HG02981 (cell line): ENCODE measurements at regions not wholly inside any gene's neighbourhood (a gene's known extent, or its start where the extent isn't known, plus 50 kb on each side); places are given as distances from the start of the nearest gene placed in this dataset.

Source experiments
- ATAC-seq: cut with Tn5 transposase; IDR thresholded peaks from one replicate; pipeline ENCODE4 v1.9.1; 2021; ENCODE audit warnings: mild to moderate bottlenecking, moderate library complexity; ENCODE audit not compliant: unreplicated experiment

GRCh38 chr14:31964490-31964889 lies 112.6 kb upstream of the ARHGAP5 start:
- ATAC-seq, result no peak

GRCh38 chr14:31965071-31965734 lies 111.9 kb upstream of the ARHGAP5 start:
- no peak for ATAC-seq

- no peak for ATAC-seq
These were observed 111.1 kb upstream of the ARHGAP5 start for GRCh38 chr14:31965735-31966598.

- ATAC-seq, result no peak
These were observed 110.0 kb upstream of the ARHGAP5 start for GRCh38 chr14:31966896-31967668.

GRCh38 chr14:31967669-31967975 lies 109.5 kb upstream of the ARHGAP5 start:
- no peak for ATAC-seq

- ATAC-seq, result peak; percentile 50
These were observed 108.8 kb upstream of the ARHGAP5 start for GRCh38 chr14:31968107-31968810.

GRCh38 chr14:31968956-31969698 lies 108.0 kb upstream of the ARHGAP5 start:
- ATAC-seq, result no peak

GRCh38 chr14:31969699-31970240 lies 107.3 kb upstream of the ARHGAP5 start:
- no peak for ATAC-seq

GRCh38 chr14:31970744-31971143 lies 106.4 kb upstream of the ARHGAP5 start:
- ATAC-seq, result no peak

GRCh38 chr14:31971612-31972011 lies 105.5 kb upstream of the ARHGAP5 start:
- ATAC-seq, result no peak

- no peak for ATAC-seq
These were observed 100.0 kb upstream of the ARHGAP5 start for GRCh38 chr14:31977001-31977556.

- ATAC-seq, result no peak
These were observed 98.7 kb upstream of the ARHGAP5 start for GRCh38 chr14:31978423-31978822.

- no peak for ATAC-seq
These were observed 94.5 kb upstream of the ARHGAP5 start for GRCh38 chr14:31982642-31983041.

- ATAC-seq, result no peak
These were observed 90.7 kb upstream of the ARHGAP5 start for GRCh38 chr14:31986405-31986804.

GRCh38 chr14:31987721-31988120 lies 89.4 kb upstream of the ARHGAP5 start:
- no peak for ATAC-seq

GRCh38 chr14:31988244-31988643 lies 88.9 kb upstream of the ARHGAP5 start:
- ATAC-seq, result no peak

- ATAC-seq, result no peak
These were observed 86.8 kb upstream of the ARHGAP5 start for GRCh38 chr14:31990183-31990857.

GRCh38 chr14:31990926-31991572 lies 86.1 kb upstream of the ARHGAP5 start:
- ATAC-seq, result no peak

- ATAC-seq, result no peak
These were observed 85.1 kb upstream of the ARHGAP5 start for GRCh38 chr14:31992011-31992447.
